HUES48 (cell line): ENCODE measurements at regions not wholly inside any gene's neighbourhood (a gene's known extent, or its start where the extent isn't known, plus 50 kb on each side); places are given as distances from the start of the nearest gene placed in this dataset.

Source experiments
- H3K27ac ChIP-seq: one replicate; pipeline ENCODE4 v1.7.0; 2013; ENCODE audit warnings: low read depth, low read length, inconsistent platforms
- H3K27me3 ChIP-seq: 2 replicates; pipeline ENCODE4 v1.6.1; 2013; ENCODE audit warnings: mild to moderate bottlenecking, low read length; ENCODE audit not compliant: control insufficient read depth, insufficient read depth
- H3K36me3 ChIP-seq: 2 replicates; pipeline ENCODE4 v1.6.1; 2013; ENCODE audit warnings: low read length; ENCODE audit not compliant: control insufficient read depth, insufficient read depth
- H3K4me1 ChIP-seq: 2 replicates; pipeline ENCODE4 v1.6.1; 2013; ENCODE audit warnings: mild to moderate bottlenecking, low read length; ENCODE audit not compliant: control insufficient read depth, insufficient read depth
- H3K4me3 ChIP-seq: 2 replicates; pipeline ENCODE4 v1.5.1; 2013; ENCODE audit warnings: mild to moderate bottlenecking, low read depth, low read length
- H3K9ac ChIP-seq: 2 replicates; pipeline ENCODE4 v1.6.1; 2013; ENCODE audit warnings: mild to moderate bottlenecking, low read depth, low read length, moderate library complexity
- H3K9me3 ChIP-seq: 2 replicates; pipeline ENCODE4 v1.6.1; 2013; ENCODE audit warnings: low read length; ENCODE audit not compliant: control insufficient read depth, insufficient read depth

- Histone ChIP-seq H3K36me3 (no peaks in the 10 kb centered on the region), H3K4me1 (no peaks in the 10 kb centered on the region), H3K9ac (no peak overlapping the region), H3K4me3 (no peak overlapping the region), H3K27ac (no peak overlapping the region), H3K9me3 (no peaks in the 10 kb centered on the region), H3K27me3 (no peaks in the 10 kb centered on the region)
Measured at GRCh38 chr1:30637183-30637980, 86.0 kb downstream of the MATN1 start.

GRCh38 chr1:30636621-30637020, 86.8 kb downstream of the MATN1 start:
- Histone ChIP-seq H3K27me3 (no peaks in the 10 kb centered on the region), H3K36me3 (no peaks in the 10 kb centered on the region), H3K9me3 (no peaks in the 10 kb centered on the region), H3K4me3 (no peak overlapping the region), H3K9ac (no peak overlapping the region), H3K27ac (no peak overlapping the region), H3K4me1 (no peaks in the 10 kb centered on the region)

- Histone ChIP-seq H3K4me3 (no peak overlapping the region), H3K36me3 (no peaks in the 10 kb centered on the region), H3K9me3 (no peaks in the 10 kb centered on the region), H3K4me1 (no peaks in the 10 kb centered on the region), H3K27me3 (no peaks in the 10 kb centered on the region), H3K9ac (no peak overlapping the region), H3K27ac (no peak overlapping the region)
Measured at GRCh38 chr1:30635391-30635975, 87.9 kb downstream of the MATN1 start.

- H3K4me1 ChIP-seq: no peaks in the 10 kb centered on the region
- H3K9ac ChIP-seq: no peak overlapping the region
- no peaks in the 10 kb centered on the region for H3K27me3 ChIP-seq
- H3K27ac ChIP-seq: no peak overlapping the region
- H3K9me3 ChIP-seq: no peaks in the 10 kb centered on the region
- no peaks in the 10 kb centered on the region for H3K36me3 ChIP-seq
- no peak overlapping the region for H3K4me3 ChIP-seq
Measured at GRCh38 chr1:30634507-30634906, 88.9 kb downstream of the MATN1 start.

- Histone ChIP-seq H3K27ac (no peak overlapping the region), H3K36me3 (no peaks in the 10 kb centered on the region), H3K4me3 (no peak overlapping the region), H3K27me3 (no peaks in the 10 kb centered on the region), H3K9me3 (no peaks in the 10 kb centered on the region), H3K9ac (no peak overlapping the region), H3K4me1 (no peaks in the 10 kb centered on the region)
Measured at GRCh38 chr1:30633294-30633693, 90.1 kb downstream of the MATN1 start.

- Histone ChIP-seq H3K9me3 (no peaks in the 10 kb centered on the region; the same call in 1 of the 2 replicates), H3K9ac (no peak overlapping the region), H3K4me1 (no peaks in the 10 kb centered on the region), H3K36me3 (no peaks in the 10 kb centered on the region), H3K27ac (no peak overlapping the region), H3K27me3 (no peaks in the 10 kb centered on the region), H3K4me3 (no peak overlapping the region)
Measured at GRCh38 chr1:30632481-30632880, 90.9 kb downstream of the MATN1 start.

GRCh38 chr1:30631700-30632099, 91.7 kb downstream of the MATN1 start:
- no peaks in the 10 kb centered on the region for H3K27me3 ChIP-seq
- H3K9ac ChIP-seq: no peak overlapping the region
- no peak overlapping the region for H3K4me3 ChIP-seq
- H3K36me3 ChIP-seq: no peaks in the 10 kb centered on the region
- H3K4me1 ChIP-seq: no peaks in the 10 kb centered on the region
- H3K27ac ChIP-seq: no peak overlapping the region
- H3K9me3 ChIP-seq: no peaks in the 10 kb centered on the region; the same call in 1 of the 2 replicates

GRCh38 chr1:30629501-30629900, 93.9 kb downstream of the MATN1 start:
- H3K4me1 ChIP-seq: no peaks in the 10 kb centered on the region
- no peak overlapping the region for H3K9ac ChIP-seq
- no peak overlapping the region for H3K4me3 ChIP-seq
- no peak overlapping the region for H3K27ac ChIP-seq
- no peaks in the 10 kb centered on the region for H3K36me3 ChIP-seq
- H3K27me3 ChIP-seq: no peaks in the 10 kb centered on the region
- H3K9me3 ChIP-seq: no peaks in the 10 kb centered on the region; the same call in 1 of the 2 replicates

GRCh38 chr1:30627994-30628393, 95.4 kb downstream of the MATN1 start:
- Histone ChIP-seq H3K27ac (no peak overlapping the region), H3K36me3 (no peaks in the 10 kb centered on the region), H3K9me3 (peaks cover 9% of the 10 kb centered on the region), H3K4me3 (no peak overlapping the region), H3K9ac (no peak overlapping the region), H3K4me1 (no peaks in the 10 kb centered on the region), H3K27me3 (no peaks in the 10 kb centered on the region)

- no peak overlapping the region for H3K9ac ChIP-seq
- no peaks in the 10 kb centered on the region for H3K4me1 ChIP-seq
- H3K27me3 ChIP-seq: no peaks in the 10 kb centered on the region
- no peak overlapping the region for H3K4me3 ChIP-seq
- peaks cover 9% of the 10 kb centered on the region for H3K9me3 ChIP-seq
- H3K27ac ChIP-seq: no peak overlapping the region
- no peaks in the 10 kb centered on the region for H3K36me3 ChIP-seq
Measured at GRCh38 chr1:30627206-30627605, 96.2 kb downstream of the MATN1 start.

GRCh38 chr1:30623431-30623830, 100.0 kb downstream of the MATN1 start:
- no peaks in the 10 kb centered on the region for H3K27me3 ChIP-seq
- H3K4me3 ChIP-seq: no peak overlapping the region
- H3K27ac ChIP-seq: no peak overlapping the region
- no peaks in the 10 kb centered on the region for H3K36me3 ChIP-seq
- H3K4me1 ChIP-seq: no peaks in the 10 kb centered on the region
- H3K9ac ChIP-seq: no peak overlapping the region
- H3K9me3 ChIP-seq: peaks cover 9% of the 10 kb centered on the region
